ENCODE measurements at regions not wholly inside any gene's neighbourhood (a gene's known extent, or its start where the extent isn't known, plus 50 kb on each side); places are given as distances from the start of the nearest gene placed in this dataset.

DNA sequence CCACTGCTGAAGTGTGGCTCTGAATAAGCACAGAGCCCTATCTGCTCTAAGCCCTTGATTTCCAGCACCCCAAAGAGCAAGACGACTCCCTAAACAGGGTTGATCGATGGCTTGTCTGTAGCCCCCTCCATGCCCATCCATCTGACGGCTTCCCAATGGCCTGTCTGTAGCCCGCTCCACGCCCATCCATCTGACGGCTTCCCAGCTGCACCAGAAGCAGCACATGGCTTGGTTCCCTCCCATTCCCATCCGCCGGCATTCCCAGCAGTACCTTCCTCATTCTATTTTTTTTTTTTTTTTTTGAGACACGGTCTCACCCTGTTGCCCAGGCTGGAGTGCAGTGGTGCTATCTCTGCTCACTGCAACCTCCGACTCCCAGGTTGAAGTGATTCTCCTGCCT, 64.5 kb downstream of the RBFOX3 start (continued):
- TF ChIP-seq E2F4 (CRISPR knock-in tag; IDR thresholded peaks at IDR 0.05; ENCODE audit: borderline replicate concordance, low read depth) (no peak), NFATC4 (CRISPR knock-in tag; IDR thresholded peaks at IDR 0.05) (no peak), NR2C2 (CRISPR knock-in tag; IDR thresholded peaks at IDR 0.05) (no peak)
- TF ChIP-seq, protein P1, sequence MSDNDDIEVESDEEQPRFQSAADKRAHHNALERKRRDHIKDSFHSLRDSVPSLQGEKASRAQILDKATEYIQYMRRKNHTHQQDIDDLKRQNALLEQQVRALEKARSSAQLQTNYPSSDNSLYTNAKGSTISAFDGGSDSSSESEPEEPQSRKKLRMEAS (CRISPR knock-in tag; IDR thresholded peaks at IDR 0.05), result no peak
- TF ChIP-seq, protein P2, sequence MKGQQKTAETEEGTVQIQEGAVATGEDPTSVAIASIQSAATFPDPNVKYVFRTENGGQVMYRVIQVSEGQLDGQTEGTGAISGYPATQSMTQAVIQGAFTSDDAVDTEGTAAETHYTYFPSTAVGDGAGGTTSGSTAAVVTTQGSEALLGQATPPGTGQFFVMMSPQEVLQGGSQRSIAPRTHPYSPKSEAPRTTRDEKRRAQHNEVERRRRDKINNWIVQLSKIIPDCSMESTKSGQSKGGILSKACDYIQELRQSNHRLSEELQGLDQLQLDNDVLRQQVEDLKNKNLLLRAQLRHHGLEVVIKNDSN (CRISPR knock-in tag; IDR thresholded peaks at IDR 0.05), result no peak

GRCh38 chr17:79545251-79546005, 65.4 kb downstream of the RBFOX3 start:
- TF ChIP-seq NFATC4 (CRISPR knock-in tag; IDR thresholded peaks at IDR 0.05), result no peak
- TF ChIP-seq CBFB (CRISPR knock-in tag; IDR thresholded peaks at IDR 0.05; ENCODE audit: low read depth), result no peak
- ChIA-PET POLR2A (no interaction called here), CTCF (interaction anchor here (0.6 to 1.4 kb wide), 2 partner anchors 18 to 19 kb away, joined by 3 to 4 read pairs; no protein-coding TSS in a partner anchor)
- no peak for ATAC-seq
- no peak for DNase-seq (ENCODE audit: low spot score)
- no peaks in the 10 kb centered on the region for H3K36me3 Mint-ChIP-seq
- peak overlapping the region; percentile 46; the same call in 1 of the 2 replicates for H3K27ac Mint-ChIP-seq
- H3K27me3 Mint-ChIP-seq (ENCODE audit: low read depth), result no peaks in the 10 kb centered on the region
- H3K4me1 Mint-ChIP-seq, result peaks cover 12% of the 10 kb centered on the region
- no peaks in the 10 kb centered on the region for H3K9me3 Mint-ChIP-seq
- H3K4me3 Mint-ChIP-seq, result no peak overlapping the region

DNA sequence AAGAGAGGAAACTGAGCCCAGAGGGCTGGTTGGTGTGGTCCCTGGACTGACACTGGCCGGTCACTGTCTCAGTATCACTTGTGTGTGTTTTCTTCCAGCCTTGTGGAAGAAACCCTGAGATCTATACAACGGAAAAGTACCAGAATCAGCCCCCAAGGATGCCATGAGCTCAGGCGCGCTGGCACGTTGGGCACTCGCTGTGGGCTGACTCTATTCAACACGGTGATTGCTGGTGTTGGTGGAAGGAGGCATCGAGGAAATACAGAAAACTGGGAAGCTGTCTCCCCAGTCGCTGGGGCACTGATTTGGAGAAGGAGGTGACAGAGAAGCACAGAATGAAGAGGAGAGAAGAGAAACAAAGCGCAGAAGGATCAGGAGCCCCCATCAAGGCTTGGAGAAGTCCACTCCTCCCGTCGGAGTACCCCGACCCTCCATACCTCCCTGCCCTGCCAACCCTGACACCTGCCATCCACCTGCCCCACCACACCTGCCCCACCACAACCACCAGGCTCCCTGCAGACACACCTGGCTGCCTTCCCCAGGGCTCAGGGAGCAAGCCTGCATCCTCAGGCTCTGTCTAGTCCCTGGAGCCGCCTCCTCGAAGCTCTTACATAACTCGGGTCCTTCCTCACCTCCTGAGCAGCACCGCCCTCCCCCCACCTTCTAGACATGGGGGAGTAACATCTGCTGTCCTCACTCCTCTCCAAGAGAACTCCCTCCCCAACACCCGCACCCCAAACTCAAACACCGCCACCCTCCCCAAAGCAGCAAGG, 66.5 kb downstream of the RBFOX3 start:
- H3K4me1 Mint-ChIP-seq, result peaks cover 6% of the 10 kb centered on the region
- DNase-seq (ENCODE audit: low spot score), result no peak
- no peaks in the 10 kb centered on the region for H3K27me3 Mint-ChIP-seq (ENCODE audit: low read depth)
- no peak overlapping the region for H3K4me3 Mint-ChIP-seq
- POLR2A ChIA-PET, result interaction anchor here (0.6 kb wide), 1 partner anchor 104 kb away, joined by 3 read pairs; no protein-coding TSS in a partner anchor
- CTCF ChIA-PET, result interaction anchor here (0.6 kb wide), 1 partner anchor 18 kb away, joined by 4 read pairs; no protein-coding TSS in a partner anchor
- no peak overlapping the region for H3K27ac Mint-ChIP-seq
- no peak for ATAC-seq
- H3K9me3 Mint-ChIP-seq, result no peaks in the 10 kb centered on the region
- H3K36me3 Mint-ChIP-seq, result no peaks in the 10 kb centered on the region
- TF ChIP-seq ATF2 (CRISPR knock-in tag; IDR thresholded peaks at IDR 0.05; ENCODE audit: borderline replicate concordance, low read depth) (no peak), JUN (CRISPR knock-in tag; IDR thresholded peaks at IDR 0.05) (no peak), GABPB1 (CRISPR knock-in tag; IDR thresholded peaks at IDR 0.05) (no peak), ZNF219 (CRISPR knock-in tag; IDR thresholded peaks at IDR 0.05; ENCODE audit: borderline replicate concordance) (no peak), FOXK1 (CRISPR knock-in tag; IDR thresholded peaks at IDR 0.05) (no peak), IRF1 (CRISPR knock-in tag; IDR thresholded peaks at IDR 0.05) (no peak), PRRX2 (CRISPR knock-in tag; IDR thresholded peaks at IDR 0.05) (no peak), ZNF121 (CRISPR knock-in tag; IDR thresholded peaks at IDR 0.05) (no peak)
- TF ChIP-seq, protein P3, sequence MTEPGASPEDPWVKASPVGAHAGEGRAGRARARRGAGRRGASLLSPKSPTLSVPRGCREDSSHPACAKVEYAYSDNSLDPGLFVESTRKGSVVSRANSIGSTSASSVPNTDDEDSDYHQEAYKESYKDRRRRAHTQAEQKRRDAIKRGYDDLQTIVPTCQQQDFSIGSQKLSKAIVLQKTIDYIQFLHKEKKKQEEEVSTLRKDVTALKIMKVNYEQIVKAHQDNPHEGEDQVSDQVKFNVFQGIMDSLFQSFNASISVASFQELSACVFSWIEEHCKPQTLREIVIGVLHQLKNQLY (CRISPR knock-in tag; IDR thresholded peaks at IDR 0.05), result no peak
- TF ChIP-seq, protein P2 (CRISPR knock-in tag; IDR thresholded peaks at IDR 0.05), result no peak
- TF ChIP-seq, protein P4, sequence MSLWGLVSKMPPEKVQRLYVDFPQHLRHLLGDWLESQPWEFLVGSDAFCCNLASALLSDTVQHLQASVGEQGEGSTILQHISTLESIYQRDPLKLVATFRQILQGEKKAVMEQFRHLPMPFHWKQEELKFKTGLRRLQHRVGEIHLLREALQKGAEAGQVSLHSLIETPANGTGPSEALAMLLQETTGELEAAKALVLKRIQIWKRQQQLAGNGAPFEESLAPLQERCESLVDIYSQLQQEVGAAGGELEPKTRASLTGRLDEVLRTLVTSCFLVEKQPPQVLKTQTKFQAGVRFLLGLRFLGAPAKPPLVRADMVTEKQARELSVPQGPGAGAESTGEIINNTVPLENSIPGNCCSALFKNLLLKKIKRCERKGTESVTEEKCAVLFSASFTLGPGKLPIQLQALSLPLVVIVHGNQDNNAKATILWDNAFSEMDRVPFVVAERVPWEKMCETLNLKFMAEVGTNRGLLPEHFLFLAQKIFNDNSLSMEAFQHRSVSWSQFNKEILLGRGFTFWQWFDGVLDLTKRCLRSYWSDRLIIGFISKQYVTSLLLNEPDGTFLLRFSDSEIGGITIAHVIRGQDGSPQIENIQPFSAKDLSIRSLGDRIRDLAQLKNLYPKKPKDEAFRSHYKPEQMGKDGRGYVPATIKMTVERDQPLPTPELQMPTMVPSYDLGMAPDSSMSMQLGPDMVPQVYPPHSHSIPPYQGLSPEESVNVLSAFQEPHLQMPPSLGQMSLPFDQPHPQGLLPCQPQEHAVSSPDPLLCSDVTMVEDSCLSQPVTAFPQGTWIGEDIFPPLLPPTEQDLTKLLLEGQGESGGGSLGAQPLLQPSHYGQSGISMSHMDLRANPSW (CRISPR knock-in tag; conservative IDR thresholded peaks at IDR 0.05; ENCODE audit: low read depth), result no peak
- TF ChIP-seq, protein P5, sequence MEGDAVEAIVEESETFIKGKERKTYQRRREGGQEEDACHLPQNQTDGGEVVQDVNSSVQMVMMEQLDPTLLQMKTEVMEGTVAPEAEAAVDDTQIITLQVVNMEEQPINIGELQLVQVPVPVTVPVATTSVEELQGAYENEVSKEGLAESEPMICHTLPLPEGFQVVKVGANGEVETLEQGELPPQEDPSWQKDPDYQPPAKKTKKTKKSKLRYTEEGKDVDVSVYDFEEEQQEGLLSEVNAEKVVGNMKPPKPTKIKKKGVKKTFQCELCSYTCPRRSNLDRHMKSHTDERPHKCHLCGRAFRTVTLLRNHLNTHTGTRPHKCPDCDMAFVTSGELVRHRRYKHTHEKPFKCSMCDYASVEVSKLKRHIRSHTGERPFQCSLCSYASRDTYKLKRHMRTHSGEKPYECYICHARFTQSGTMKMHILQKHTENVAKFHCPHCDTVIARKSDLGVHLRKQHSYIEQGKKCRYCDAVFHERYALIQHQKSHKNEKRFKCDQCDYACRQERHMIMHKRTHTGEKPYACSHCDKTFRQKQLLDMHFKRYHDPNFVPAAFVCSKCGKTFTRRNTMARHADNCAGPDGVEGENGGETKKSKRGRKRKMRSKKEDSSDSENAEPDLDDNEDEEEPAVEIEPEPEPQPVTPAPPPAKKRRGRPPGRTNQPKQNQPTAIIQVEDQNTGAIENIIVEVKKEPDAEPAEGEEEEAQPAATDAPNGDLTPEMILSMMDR (IDR thresholded peaks at IDR 0.05), result no peak

Data from WTC11 (cell line).